NCI-H1105 (cell line): ENCODE measurements at regions not wholly inside any gene's neighbourhood (a gene's known extent, or its start where the extent isn't known, plus 50 kb on each side); places are given as distances from the start of the nearest gene placed in this dataset.

Experiments
- DNase-seq: peaks from one replicate; lab custom pipeline; 2025; lab: John Stamatoyannopoulos, UW

DNA sequence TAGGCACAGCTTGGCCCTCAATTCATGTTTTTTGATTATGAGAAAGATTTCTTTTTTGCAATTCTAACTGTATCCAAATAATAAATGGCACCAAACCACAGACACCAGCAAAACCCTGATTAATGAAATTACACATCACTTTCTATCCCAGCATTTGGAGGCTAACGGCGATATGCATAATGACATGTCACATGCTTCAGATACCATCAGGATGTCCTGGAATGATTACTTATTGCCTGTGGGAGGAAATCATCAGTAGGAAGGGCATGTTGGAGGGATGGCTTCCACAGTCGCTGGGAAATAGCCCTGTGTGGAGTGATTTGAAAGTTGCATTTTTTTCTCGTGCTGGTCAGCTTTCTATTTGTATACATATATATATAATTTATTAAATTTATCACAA, 121.7 kb downstream of the CMPK2 start:
- DNase-seq: no peak

- no peak for DNase-seq
Observed at GRCh38 chr2:6747433-6747832, 118.3 kb downstream of the CMPK2 start.

- no peak for DNase-seq
Observed at GRCh38 chr2:6748406-6749067, 117.2 kb downstream of the CMPK2 start.

DNA sequence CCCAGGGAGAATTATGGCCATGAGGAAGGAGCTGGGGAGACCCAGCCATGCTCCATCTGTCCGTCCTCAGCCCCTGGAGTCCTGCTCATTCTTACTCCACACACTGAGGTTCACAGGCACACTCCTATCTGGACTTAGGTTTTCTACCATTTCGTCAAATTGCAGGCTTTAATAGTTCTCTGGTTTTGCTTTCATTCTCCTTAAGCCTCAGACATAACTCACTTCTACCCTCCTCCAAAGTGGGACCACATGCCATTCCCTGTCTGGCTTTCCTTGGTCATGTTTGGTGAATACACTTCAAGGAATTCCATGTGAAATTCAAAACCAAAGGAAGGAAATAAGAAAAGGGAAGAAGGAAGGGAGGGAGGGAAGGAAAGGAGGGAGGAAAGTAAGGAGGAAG, 115.7 kb downstream of the CMPK2 start:
- DNase-seq: no peak

DNA sequence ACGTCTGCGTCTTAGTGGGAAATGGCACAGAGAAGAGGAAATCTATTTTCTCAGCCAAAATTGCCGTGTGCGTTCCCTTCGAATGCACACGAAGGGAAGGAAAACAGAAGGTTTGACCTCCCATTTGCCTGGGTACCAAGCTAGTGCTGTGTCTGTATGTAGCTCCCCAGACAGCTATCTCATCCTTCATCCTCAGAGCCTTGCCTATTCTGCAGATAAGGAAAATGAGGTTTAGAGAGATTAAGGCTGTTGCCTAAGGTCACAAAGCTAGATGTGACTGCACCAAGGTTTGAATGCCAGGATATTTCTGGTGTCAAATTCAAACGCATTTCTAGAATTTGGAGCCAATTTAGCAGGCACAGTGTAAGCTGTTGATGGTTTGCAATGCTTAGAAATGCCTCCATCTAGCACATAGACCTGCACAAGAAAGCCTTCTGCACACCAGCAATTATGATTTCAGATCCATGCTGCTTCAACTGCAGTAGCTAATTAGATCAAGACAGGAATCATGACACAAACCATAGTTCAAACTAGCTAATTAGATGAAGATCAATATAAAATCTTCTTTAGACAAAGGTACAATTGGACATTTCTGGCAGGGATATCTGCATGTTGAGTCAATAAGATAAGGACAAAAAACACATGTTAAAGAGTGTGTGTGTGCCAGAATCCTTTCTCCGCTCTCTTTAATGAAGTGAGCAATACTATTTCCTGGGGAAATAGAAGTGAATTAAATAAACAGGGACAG, 115.1 kb downstream of the CMPK2 start:
- no peak for DNase-seq

DNA sequence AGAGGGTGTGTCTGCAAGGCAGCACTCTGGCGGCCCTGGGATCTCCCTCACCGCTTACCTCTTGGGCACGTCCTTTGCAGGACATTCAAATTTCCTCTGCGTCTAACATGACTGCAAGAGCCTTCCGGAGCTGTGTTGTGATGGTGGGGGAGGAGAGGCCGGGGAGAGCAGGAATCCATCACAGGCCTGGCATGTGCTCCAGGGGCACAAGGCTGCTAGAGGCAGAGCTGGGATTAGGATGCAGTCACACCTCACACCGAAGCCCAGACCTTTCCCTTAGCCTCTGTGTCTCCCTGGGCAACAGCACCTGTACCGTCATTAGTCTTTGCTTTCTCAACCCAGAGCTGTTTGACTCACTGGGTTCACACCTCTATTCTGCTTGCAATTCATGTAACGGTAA, 111.3 kb downstream of the CMPK2 start:
- DNase-seq: no peak

GRCh38 chr2:6755456-6755855, 110.3 kb downstream of the CMPK2 start:
- no peak for DNase-seq

DNA sequence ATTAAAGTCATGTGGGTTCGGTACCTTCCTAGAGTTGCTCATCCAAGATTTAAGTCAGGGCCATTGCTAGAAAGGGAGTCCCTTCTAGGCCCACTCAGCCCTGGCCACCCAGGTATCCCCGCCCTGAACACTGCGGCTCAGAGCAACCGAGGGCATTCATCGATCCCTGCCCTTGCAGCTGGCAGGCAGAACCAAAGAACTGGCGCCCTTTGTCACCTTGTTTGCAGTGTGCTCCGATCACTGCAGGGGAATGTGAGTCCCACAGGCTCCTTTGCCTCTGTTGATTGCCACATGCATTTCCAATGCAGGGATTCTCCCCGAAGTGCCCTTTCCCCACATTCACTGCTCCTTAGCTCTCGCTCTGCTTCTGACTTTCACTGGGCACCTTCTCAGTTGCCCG, 108.5 kb downstream of the CMPK2 start:
- DNase-seq: no peak

DNA sequence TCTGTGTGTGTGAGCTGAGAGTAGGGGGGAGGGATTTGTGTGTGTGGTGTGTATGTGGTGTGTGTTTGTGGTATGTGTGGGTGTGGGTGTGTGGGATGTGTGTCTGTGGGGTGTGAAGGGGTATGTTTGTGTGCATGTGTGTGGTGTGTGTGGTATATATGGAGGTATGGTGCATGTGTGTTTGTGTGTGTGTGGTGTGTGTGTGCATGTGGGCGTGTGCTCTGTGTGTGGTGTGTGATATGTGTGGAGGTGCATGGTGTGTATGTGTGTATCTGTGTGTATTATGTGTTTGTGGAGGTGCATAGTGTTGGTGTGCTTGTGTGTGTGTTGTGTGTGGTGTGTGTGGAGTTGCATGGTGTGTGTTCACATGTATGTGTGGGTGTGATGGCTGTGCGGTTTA, 106.0 kb downstream of the CMPK2 start:
- DNase-seq: no peak

DNA sequence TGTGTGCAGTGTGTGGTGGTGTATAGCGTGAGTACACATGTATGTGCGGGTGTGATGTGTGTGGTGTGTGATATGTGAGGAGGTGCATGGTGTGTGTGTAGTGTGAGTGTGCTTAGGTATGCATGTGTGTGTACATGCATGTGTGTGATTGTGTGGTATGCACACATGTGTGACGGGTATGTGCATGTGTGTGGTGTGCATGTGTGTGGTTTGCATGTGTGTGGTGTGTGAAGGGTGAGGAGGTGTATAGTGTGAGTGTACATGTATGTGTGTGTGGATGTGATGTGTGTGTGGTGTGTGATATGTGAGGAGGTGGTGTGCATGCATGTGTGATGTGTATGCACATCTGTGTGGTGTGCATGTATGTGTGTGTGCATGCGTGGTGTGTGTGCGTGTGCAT, 105.6 kb downstream of the CMPK2 start:
- DNase-seq: no peak

DNA sequence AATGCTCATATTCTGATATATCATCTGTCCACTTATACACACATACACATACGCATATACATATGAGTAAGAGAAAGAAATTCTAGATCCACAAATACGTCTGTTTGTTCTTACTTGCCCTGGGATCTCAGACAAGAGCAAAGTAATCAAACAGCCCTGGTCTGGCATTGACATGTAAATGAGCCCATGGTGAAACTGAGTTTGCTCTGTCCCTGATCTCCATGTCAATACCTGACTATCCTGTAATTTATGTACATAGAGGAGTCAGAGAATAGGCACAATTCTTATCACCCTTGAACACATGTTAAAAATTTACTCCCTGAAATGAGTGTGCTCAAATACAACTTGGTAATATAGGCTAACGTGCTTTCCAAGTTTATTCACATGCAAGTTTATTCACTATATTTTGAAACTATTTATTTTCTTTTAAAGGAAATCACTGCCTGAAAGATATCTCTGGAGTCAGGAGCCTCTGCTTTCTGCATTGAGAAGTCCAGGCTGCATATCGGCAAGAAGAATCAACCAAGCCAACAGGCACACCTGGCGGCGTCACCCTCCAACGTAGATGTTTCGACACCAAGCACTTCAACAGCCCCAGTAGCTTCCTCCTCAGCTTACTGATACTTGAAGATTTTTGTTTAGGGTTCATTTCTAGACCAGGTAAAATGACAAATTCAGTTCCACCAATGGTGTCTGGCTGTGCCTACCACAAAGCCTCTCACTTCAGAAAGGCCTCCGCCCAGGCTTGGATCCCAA, 100.6 kb downstream of the CMPK2 start:
- DNase-seq: no peak

GRCh38 chr2:6769346-6769745, 96.4 kb downstream of the CMPK2 start:
- DNase-seq: no peak

DNA sequence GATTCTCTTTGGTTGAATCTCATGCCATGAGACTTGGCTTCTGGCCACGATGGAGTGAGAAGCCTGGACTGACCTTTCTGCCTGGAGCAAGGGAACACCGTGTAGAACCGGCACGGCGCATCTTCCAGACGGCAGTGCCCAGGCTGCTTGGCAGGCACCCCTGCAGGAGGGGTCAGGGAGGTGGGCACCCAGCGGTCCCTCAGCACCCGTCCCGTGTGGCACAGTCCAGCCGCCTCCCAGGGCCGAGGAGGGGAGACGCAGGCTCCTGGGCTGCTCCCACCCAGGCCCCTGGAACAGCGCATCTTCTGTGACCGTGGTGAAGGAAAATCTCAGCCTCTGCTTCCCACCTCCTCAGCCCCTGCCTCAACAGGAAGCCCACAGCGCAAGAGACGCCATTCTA, 95.7 kb downstream of the CMPK2 start:
- no peak for DNase-seq

- DNase-seq: no peak
Observed at GRCh38 chr2:6771634-6772611, 93.8 kb downstream of the CMPK2 start.

GRCh38 chr2:6773007-6773693, 92.6 kb downstream of the CMPK2 start:
- peak; percentile 54 for DNase-seq

DNA sequence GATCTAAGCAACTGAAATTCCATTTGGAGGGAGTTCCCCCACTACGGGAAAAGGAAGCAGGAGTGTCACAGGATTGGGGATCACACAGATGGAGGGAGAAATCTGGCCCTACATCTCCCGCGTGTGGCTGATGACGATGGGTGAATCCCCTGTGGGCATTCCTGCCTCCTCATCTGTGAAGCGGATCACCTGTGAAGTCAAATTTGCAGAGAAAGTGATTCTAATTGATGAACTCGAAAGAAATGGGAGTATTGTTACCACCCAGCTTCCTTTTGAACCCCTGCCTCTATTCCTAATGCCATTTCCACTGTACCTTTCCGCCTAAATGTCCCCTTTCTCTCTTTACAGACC, 92.0 kb downstream of the CMPK2 start:
- no peak for DNase-seq

DNA sequence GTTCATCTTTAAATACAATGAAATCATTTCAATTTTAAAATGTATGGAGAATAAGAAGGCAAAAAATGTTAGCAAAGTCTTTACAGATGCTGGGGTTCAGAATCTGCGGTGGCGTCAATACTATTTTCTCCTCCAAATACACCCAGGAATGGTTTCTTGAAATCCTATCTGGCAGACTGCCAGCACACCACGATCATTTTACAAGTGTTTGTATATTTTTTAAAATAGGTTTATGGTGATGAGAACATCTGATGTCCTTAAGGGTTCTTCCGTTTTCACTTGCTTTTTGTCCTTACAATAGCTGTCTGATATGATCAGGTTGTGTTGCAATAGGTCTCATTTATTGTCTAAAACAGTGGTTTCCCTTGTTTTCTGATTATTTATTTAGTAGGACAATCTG, 89.6 kb downstream of the CMPK2 start:
- no peak for DNase-seq

DNA sequence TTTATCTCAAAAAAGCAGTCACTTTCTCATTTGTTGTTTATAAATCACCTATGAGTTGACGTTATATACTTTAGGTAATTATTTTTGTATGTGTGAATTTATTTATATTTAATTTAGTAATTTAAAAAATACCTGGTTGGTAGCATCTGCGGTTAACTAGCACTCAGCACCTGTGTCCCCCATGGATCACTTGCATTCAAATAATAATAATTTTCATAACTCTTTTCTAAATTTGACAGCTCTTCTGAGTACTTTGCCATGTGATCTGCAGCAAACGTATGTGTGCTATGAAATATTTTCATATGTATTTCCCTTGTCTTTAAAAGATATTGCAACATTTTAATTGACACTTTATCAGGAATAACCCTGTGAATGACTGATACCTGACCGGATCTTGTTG, 88.1 kb downstream of the CMPK2 start:
- DNase-seq: no peak

DNA sequence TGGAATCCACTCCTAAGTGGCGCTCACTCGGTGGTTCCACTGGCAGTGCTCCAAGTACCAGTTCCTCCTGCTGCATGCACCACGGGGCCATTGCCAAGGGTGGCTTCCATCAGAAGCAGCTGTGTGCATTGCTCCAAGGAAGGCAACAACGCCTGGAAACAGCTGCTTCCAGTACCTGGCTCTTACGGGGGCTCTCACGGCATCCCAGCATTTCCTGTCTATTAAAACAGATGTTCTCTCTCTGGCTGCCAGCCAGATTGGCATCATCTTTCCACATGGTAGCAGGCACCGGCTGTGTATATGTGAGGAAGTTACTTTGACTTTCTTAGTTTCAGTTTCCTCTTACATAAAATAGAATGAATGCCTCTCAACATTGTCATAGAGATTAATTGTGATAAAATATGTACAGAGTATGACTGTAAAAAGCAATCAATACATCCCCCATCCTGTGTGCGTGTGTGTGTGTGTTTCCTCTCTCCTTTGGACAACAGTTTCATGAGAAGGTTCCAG, 84.9 kb downstream of the CMPK2 start:
- DNase-seq: peak; percentile 89

DNA sequence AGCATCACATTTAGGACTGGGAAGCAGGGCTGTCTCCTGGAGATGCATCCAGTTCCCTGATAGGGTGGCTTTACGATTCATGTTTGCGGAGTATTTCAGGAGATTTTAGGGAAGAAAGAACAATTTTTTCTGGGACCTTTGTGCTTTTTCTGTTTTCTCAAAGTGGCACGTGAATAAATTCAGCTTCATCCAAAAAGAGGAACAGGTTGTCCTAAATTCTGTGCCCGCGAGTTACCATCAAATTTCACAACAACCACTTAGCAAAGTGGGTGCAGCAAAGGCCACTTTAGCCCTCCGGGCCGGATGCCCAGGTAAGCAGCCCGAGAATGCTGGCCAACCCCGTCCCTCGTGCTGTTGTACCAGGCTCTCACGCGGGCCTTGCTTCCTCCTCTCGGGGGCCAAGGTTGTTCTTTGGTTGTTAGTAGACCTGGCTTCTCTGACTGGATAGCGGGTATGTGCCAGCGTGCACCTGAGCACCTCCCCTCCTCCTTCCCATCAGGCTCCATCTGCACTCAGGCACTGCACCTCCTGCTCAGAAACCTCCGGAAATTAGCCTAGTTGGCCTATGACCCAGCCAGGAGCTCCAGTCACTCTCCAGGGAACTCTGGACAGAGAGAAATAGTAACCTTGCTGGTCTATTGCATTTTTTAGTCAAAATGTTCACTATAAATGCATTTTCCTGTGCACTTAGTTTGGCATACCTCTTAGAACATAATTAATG, 83.0 kb downstream of the CMPK2 start:
- no peak for DNase-seq

GRCh38 chr2:6783238-6783614, 82.5 kb downstream of the CMPK2 start:
- DNase-seq: no peak
